ENCODE measurements at regions not wholly inside any gene's neighbourhood (a gene's known extent, or its start where the extent isn't known, plus 50 kb on each side); places are given as distances from the start of the nearest gene placed in this dataset.
"Not testable (repeated sequence)": the region's sequence is repeated elsewhere in the genome, so short reads cannot be mapped to it uniquely, and the experiment has no call there.

GRCh38 chr10:33483816-33484190, 149.3 kb upstream of the NRP1 start:
- Histone ChIP-seq H3K27me3 (ENCODE audit: control insufficient read depth, insufficient read depth, low read length) (no peaks in the 10 kb centered on the region), H3K36me3 (ENCODE audit: control insufficient read depth, insufficient read depth, low read length) (no peaks in the 10 kb centered on the region), H3K4me3 (ENCODE audit: low read depth, low read length) (no peak overlapping the region)
- FAIRE-seq (no peak), DNase-seq (ENCODE audit: low read depth) (no peak)
- TF ChIP-seq CTCF (IDR thresholded peaks at IDR 0.05; ENCODE audit: insufficient read depth, low read length, severe bottlenecking), result no peak

- peak; percentile 40 for FAIRE-seq
- DNase-seq (ENCODE audit: low read depth), result no peak
- no peak overlapping the region for H3K4me3 ChIP-seq (ENCODE audit: low read depth, low read length)
Measured at GRCh38 chr10:33483124-33483815, 148.8 kb upstream of the NRP1 start.

GRCh38 chr10:33482486-33482885, 148.0 kb upstream of the NRP1 start:
- no peak overlapping the region for H3K4me3 ChIP-seq (ENCODE audit: low read depth, low read length)
- DNase-seq (ENCODE audit: low read depth), result no peak
- H3K36me3 ChIP-seq (ENCODE audit: control insufficient read depth, insufficient read depth, low read length), result no peaks in the 10 kb centered on the region
- no peaks in the 10 kb centered on the region for H3K27me3 ChIP-seq (ENCODE audit: control insufficient read depth, insufficient read depth, low read length)
- TF ChIP-seq CTCF (IDR thresholded peaks at IDR 0.05; ENCODE audit: insufficient read depth, low read length, severe bottlenecking), result no peak
- FAIRE-seq, result no peak

More at GRCh38 chr10:33483124-33483815, 148.8 kb upstream of the NRP1 start:
- TF ChIP-seq CTCF (IDR thresholded peaks at IDR 0.05; ENCODE audit: insufficient read depth, low read length, severe bottlenecking), result no peak
- H3K27me3 ChIP-seq (ENCODE audit: control insufficient read depth, insufficient read depth, low read length), result no peaks in the 10 kb centered on the region
- H3K36me3 ChIP-seq (ENCODE audit: control insufficient read depth, insufficient read depth, low read length), result no peaks in the 10 kb centered on the region

- Histone ChIP-seq H3K4me3 (ENCODE audit: low read depth, low read length) (no peak overlapping the region), H3K36me3 (ENCODE audit: control insufficient read depth, insufficient read depth, low read length) (no peaks in the 10 kb centered on the region), H3K27me3 (ENCODE audit: control insufficient read depth, insufficient read depth, low read length) (no peaks in the 10 kb centered on the region)
- FAIRE-seq, result no peak
- no peak for DNase-seq (ENCODE audit: low read depth)
- no peak for TF ChIP-seq CTCF (IDR thresholded peaks at IDR 0.05; ENCODE audit: insufficient read depth, low read length, severe bottlenecking)
Measured at GRCh38 chr10:33481184-33481583, 146.7 kb upstream of the NRP1 start.

GRCh38 chr10:33480417-33480816, 145.9 kb upstream of the NRP1 start:
- H3K4me3 ChIP-seq (ENCODE audit: low read depth, low read length); H3K36me3 ChIP-seq (ENCODE audit: control insufficient read depth, insufficient read depth, low read length); FAIRE-seq; H3K27me3 ChIP-seq (ENCODE audit: control insufficient read depth, insufficient read depth, low read length); DNase-seq (ENCODE audit: low read depth): not testable (repeated sequence)

GRCh38 chr10:33478675-33479125, 144.2 kb upstream of the NRP1 start:
- no peak for TF ChIP-seq CTCF (IDR thresholded peaks at IDR 0.05; ENCODE audit: insufficient read depth, low read length, severe bottlenecking)
- FAIRE-seq, result no peak

More at GRCh38 chr10:33478675-33479125, 144.2 kb upstream of the NRP1 start:
- DNase-seq (ENCODE audit: low read depth), result no peak
- Histone ChIP-seq H3K36me3 (ENCODE audit: control insufficient read depth, insufficient read depth, low read length) (no peaks in the 10 kb centered on the region), H3K27me3 (ENCODE audit: control insufficient read depth, insufficient read depth, low read length) (no peaks in the 10 kb centered on the region), H3K4me3 (ENCODE audit: low read depth, low read length) (no peak overlapping the region)
